Lung (tissue), 11 donors: ENCODE measurements at regions not wholly inside any gene's neighbourhood (a gene's known extent, or its start where the extent isn't known, plus 50 kb on each side); places are given as distances from the start of the nearest gene placed in this dataset.

Experiments used
- ATAC-seq: fragments of 200-7000 bp; cut with Tn5 transposase; one replicate; pipeline ENCODE4 v1.9.1; 2020; ENCODE audit warnings: moderate number of reproducible peaks; ENCODE audit not compliant: insufficient read depth, low FRiP score
- DNase-seq, 3 donors: peaks; one replicate each; pipeline ENCODE4 v3.0.0-alpha.2; 2013 to 2017
- H3K27ac ChIP-seq, 2 donors: one replicate each; pipeline ENCODE4 v1.5.1; 2013; ENCODE audit warnings: mild to moderate bottlenecking in 2 of 2, moderate library complexity in 2 of 2, control low read depth in 1 of 2, inconsistent platforms in 1 of 2, low read depth in 1 of 2, low read length in 1 of 2
- H3K27me3 ChIP-seq, 3 donors: one replicate each; pipeline ENCODE4 v1.5.1; 2013; ENCODE audit warnings: low read length in 2 of 3; ENCODE audit not compliant: control insufficient read depth in 3 of 3, insufficient read depth in 3 of 3
- H3K36me3 ChIP-seq, 4 donors: one replicate each; pipeline ENCODE4 v1.5.1; 2013; ENCODE audit warnings: low read length in 4 of 4, mild to moderate bottlenecking in 1 of 4, moderate library complexity in 1 of 4; ENCODE audit not compliant: control insufficient read depth in 4 of 4, insufficient read depth in 4 of 4
- H3K4me1 ChIP-seq, 5 donors: one replicate each; pipeline ENCODE4 v1.5.1; 2013; ENCODE audit warnings: low read length in 5 of 5, mild to moderate bottlenecking in 2 of 5, moderate library complexity in 1 of 5; ENCODE audit not compliant: control insufficient read depth in 5 of 5, insufficient read depth in 5 of 5
- H3K4me3 ChIP-seq: one replicate; pipeline ENCODE4 v1.5.1; 2013; ENCODE audit warnings: mild to moderate bottlenecking, control low read depth, moderate library complexity
- H3K9ac ChIP-seq, 2 donors: one replicate each; pipeline ENCODE4 v1.5.1; 2013; ENCODE audit warnings: low read length in 2 of 2, control low read depth in 1 of 2; ENCODE audit not compliant: insufficient read depth in 1 of 2
- H3K9me3 ChIP-seq, 4 donors: one replicate each; pipeline ENCODE4 v1.5.1; 2013; ENCODE audit warnings: low read length in 3 of 4, mild to moderate bottlenecking in 1 of 4, moderate library complexity in 1 of 4; ENCODE audit not compliant: control insufficient read depth in 4 of 4, insufficient read depth in 3 of 4
- CTCF ChIP-seq: IDR thresholded peaks from 2 replicates; pipeline ENCODE4 v1.5.1; 2012; ENCODE audit warnings: mild to moderate bottlenecking; ENCODE audit errors: control extremely low read depth, extremely low read depth
- WGBS, 2 donors: extraction: QIAGEN DNeasy Blood & Tissue Kit; methylation state at CpG; one replicate each; pipeline ENCODE4 v1.1.7; 2013; 5-methylcytosine and 5-hydroxymethylcytosine counted together
- donor health status: control.
- donor health status: control.
- donor health status: Bipolar disorder and iron deficiency.
- donor health status: healthy.
- donor health status: DM: yes; HTN: yes; CAD: no.

DNA sequence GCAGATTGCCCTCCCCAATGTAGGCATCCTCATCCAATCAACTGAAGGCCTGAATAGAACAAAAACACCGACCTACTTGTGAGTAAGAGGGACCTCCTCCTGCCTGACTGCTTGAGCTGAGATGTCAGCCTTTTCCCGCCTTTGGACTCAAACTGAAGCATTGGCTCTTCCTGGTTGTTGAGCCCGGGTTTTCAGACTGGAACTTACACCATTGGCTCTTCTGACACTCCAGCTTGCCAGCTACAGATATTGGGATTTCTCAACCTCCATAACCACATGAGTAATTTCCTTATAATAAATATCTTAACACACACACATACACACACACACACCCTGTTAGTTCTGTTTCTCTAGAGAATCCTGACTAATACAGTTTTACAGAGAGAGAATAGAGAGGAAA lies 173.4 kb upstream of the NTF3 start:
- Histone ChIP-seq H3K9ac (no peak overlapping the region), H3K9me3 (no peaks in the 10 kb centered on the region), H3K4me1 (peaks cover 0 to 2% (median 0%) of the 10 kb centered on the region in 5 donors), H3K27ac (no peak overlapping the region), H3K27me3 (peaks cover 0 to 5% (median 0%) of the 10 kb centered on the region in 3 donors), H3K4me3 (no peak overlapping the region), H3K36me3 (no peaks in the 10 kb centered on the region)
- ATAC-seq: no peak
- peak in 1 of 3 donors; percentile 40 for DNase-seq
- WGBS, 2 donors: 51 to 58% methylated on average over 3 of the region's 3 CpGs
- TF ChIP-seq CTCF: no peak

GRCh38 chr12:5258926-5259325 lies 173.0 kb upstream of the NTF3 start:
- no peak for DNase-seq
- Histone ChIP-seq H3K36me3 (no peaks in the 10 kb centered on the region), H3K9me3 (no peaks in the 10 kb centered on the region), H3K4me1 (peaks cover 0 to 2% (median 0%) of the 10 kb centered on the region in 5 donors), H3K4me3 (no peak overlapping the region), H3K27ac (no peak overlapping the region), H3K27me3 (peaks cover 0 to 5% (median 0%) of the 10 kb centered on the region in 3 donors), H3K9ac (no peak overlapping the region)
- no peak for ATAC-seq
- TF ChIP-seq CTCF: no peak
- 85 to 89% methylated on average over 6 of the region's 6 CpGs for WGBS, 2 donors

DNA sequence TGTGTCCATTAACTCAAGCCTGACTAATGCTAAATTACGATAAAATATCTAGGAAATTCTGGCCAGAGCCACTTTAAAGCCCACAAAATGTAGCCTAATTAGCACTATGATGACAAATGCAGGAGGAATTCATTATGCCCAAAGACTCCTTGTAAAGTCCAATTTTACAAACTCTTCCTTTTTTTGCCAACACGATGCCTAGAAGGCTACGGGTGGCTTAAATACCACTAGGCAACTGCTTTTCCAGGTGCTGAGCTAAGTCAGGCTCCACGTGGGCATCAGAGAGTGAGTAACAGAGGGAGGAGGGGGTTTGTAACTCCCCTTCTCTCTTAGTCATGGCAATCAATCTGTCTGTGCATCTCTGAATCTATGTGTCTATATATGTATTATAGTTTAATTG lies 172.4 kb upstream of the NTF3 start:
- DNase-seq (no peak), ATAC-seq (no peak)
- Histone ChIP-seq H3K4me3 (no peak overlapping the region), H3K9ac (no peak overlapping the region), H3K36me3 (no peaks in the 10 kb centered on the region), H3K27me3 (peaks cover 0 to 5% (median 0%) of the 10 kb centered on the region in 3 donors), H3K4me1 (peaks cover 0 to 2% (median 0%) of the 10 kb centered on the region in 5 donors), H3K9me3 (no peaks in the 10 kb centered on the region), H3K27ac (no peak overlapping the region)
- no peak for TF ChIP-seq CTCF
- WGBS, 2 donors: 77 to 80% methylated on average over 4 of the region's 4 CpGs

DNA sequence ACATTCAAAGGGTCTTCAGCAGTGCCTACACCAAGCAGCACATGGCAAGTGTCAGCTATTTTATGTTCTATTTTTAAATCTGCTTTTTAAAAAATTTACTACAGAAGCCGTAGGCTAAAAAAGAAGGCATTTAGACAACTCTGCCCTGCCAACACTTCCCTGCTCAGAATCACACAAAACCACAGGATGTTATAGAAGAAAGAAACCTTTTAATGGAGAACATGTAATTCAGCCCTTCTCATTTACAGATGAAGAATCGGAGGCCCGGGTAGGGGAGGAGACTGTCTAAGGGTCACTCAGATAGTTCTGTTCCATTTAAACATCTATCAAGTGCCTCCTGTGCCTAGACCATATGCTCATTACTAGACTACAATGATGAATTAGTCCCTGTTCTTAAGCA lies 171.8 kb upstream of the NTF3 start:
- H3K9me3 ChIP-seq: no peaks in the 10 kb centered on the region
- peaks cover 0 to 2% (median 0%) of the 10 kb centered on the region in 5 donors for H3K4me1 ChIP-seq
- H3K27me3 ChIP-seq: peaks cover 0 to 5% (median 0%) of the 10 kb centered on the region in 3 donors
- no peaks in the 10 kb centered on the region for H3K36me3 ChIP-seq
- H3K9ac ChIP-seq: no peak overlapping the region
- ATAC-seq: no peak
- WGBS, 2 donors: 42 to 44% methylated on average over 3 of the region's 3 CpGs
- no peak for TF ChIP-seq CTCF
- H3K27ac ChIP-seq: no peak overlapping the region
- H3K4me3 ChIP-seq: no peak overlapping the region
- DNase-seq: no peak
